ENCODE measurements at regions not wholly inside any gene's neighbourhood (a gene's known extent, or its start where the extent isn't known, plus 50 kb on each side); places are given as distances from the start of the nearest gene placed in this dataset.
A peak's percentile ranks its signal among the peaks of the same experiment; 100 is the strongest.

GRCh38 chr5:5564898-5565297, 142.4 kb downstream of the ICE1 start:
- Mint-ChIP-seq H3K4me3 (no peak overlapping the region), H3K4me1 (peaks cover 15 to 18% of the 10 kb centered on the region in 2 experiments), H3K27me3 (ENCODE audit: low read depth) (no peaks in the 10 kb centered on the region), H3K9me3 (no peaks in the 10 kb centered on the region), H3K36me3 (ENCODE audit: insufficient read depth in 1 of 3, low read depth in 3 of 3) (no peaks in the 10 kb centered on the region), H3K27ac (0 out of 7 replicates have a peak overlapping the region, but pooled peaks of 1 of the 3 experiments have one; percentile 38)
- no CpG with 5 or more reads among the region's 4 CpGs for WGBS (ENCODE audit: extremely low coverage, insufficient read length, low lambda C conversion rate)
- Histone ChIP-seq H2AFZ (ENCODE audit: low read length) (no peak overlapping the region), H3K4me2 (ENCODE audit: insufficient read depth, insufficient read length, low read length) (no peak overlapping the region), H2BK5ac (ENCODE audit: insufficient read length, low read length) (no peak overlapping the region), H4K5ac (ENCODE audit: insufficient read length, low read depth, low read length) (no peak overlapping the region), H3K56ac (ENCODE audit: insufficient read length, low read depth, low read length) (no peak overlapping the region), H3K4me1 (ENCODE audit: insufficient read depth, low read length) (no peaks in the 10 kb centered on the region), H3K23ac (ENCODE audit: insufficient read length, low read depth, low read length) (no peak overlapping the region), H4K20me1 (ENCODE audit: control insufficient read depth, insufficient read depth, insufficient read length) (no peaks in the 10 kb centered on the region), H3K18ac (ENCODE audit: insufficient read length, low read depth, low read length) (no peak overlapping the region), H3K27ac (ENCODE audit: insufficient read length, low read depth, low read length) (no peak overlapping the region), H3K9ac (ENCODE audit: extremely low read depth, insufficient read length, low read length) (no peak overlapping the region), H4K91ac (ENCODE audit: insufficient read length, low read depth, low read length) (no peak overlapping the region), H2BK15ac (ENCODE audit: low read depth, low read length) (no peak overlapping the region), H3K23me2 (ENCODE audit: insufficient read length, low read depth, low read length, poor library complexity, severe bottlenecking) (no peaks in the 10 kb centered on the region), H3K27me3 (ENCODE audit: insufficient read depth, low read length) (no peaks in the 10 kb centered on the region), H3T11ph (ENCODE audit: low read length) (no peak overlapping the region), H3K9me3 (ENCODE audit: control insufficient read depth, low read depth, low read length) (no peaks in the 10 kb centered on the region), H2AK5ac (ENCODE audit: insufficient read length, low read length) (no peak overlapping the region), H2BK120ac (ENCODE audit: low read depth, low read length, poor library complexity, severe bottlenecking) (no peak overlapping the region), H3K4ac (ENCODE audit: low read depth, low read length) (no peak overlapping the region), H4K8ac (replicated peaks; ENCODE audit: insufficient read length, low read depth, low read length) (no peak overlapping the region), H3K79me2 (ENCODE audit: insufficient read depth, low read length) (no peaks in the 10 kb centered on the region), H2BK20ac (ENCODE audit: low read depth, low read length, poor library complexity, severe bottlenecking) (no peak overlapping the region), H3K79me1 (ENCODE audit: insufficient read depth, low read depth, low read length, poor library complexity, severe bottlenecking) (no peaks in the 10 kb centered on the region), H2BK12ac (ENCODE audit: insufficient read length, low read depth, low read length) (no peak overlapping the region), H3K14ac (ENCODE audit: insufficient read depth, low read length) (no peak overlapping the region)
- no peak for TF ChIP-seq CTCF (conservative IDR thresholded peaks at IDR 0.05)
- no peak for DNase-seq
